GM21619 (cell line): ENCODE measurements at regions not wholly inside any gene's neighbourhood (a gene's known extent, or its start where the extent isn't known, plus 50 kb on each side); places are given as distances from the start of the nearest gene placed in this dataset.
"Not testable (repeated sequence)": the region's sequence is repeated elsewhere in the genome, so short reads cannot be mapped to it uniquely, and the experiment has no call there.

Source experiments
- ATAC-seq: cut with Tn5 transposase; IDR thresholded peaks from one replicate; pipeline ENCODE4 v1.9.1; 2021; ENCODE audit not compliant: unreplicated experiment

DNA sequence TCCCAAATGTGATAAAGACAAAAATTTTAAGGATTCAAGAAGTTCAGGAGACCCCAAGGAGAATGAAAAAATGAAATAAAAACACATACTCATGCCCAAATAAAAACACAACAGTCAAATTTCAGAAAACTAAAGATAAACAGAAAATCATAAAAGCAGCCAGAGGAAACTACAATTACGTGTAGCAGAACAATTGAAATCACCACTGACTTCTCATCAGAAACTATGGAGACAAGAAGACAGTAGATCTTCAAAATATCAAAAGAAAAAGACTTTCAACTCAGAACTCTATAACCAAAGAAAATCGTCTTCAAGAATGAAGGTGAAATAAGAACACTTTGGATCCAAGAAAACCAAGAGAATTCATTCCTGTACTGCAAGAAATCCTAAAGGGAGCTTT, 54.9 kb downstream of the DIO3 start:
- no peak for ATAC-seq

DNA sequence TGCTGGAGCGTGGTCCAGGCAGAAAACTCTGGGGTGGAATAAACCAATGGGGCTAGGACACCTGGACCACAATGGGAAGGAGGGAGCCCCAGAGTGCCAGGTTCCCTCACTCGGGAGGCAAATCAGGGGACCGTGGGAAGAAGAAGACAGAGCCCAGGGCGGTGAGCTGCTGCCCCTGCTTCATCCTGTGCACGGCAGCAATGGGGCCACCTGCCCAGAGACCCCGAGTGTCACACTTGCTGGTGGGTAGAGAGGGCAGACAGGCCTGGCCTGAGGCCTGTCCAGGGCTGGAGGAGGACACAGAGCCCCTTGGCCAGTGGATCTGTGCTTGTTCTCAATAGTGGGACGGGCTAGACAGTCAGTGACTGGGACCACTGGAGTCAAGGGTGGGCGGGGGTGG, 58.2 kb downstream of the DIO3 start:
- ATAC-seq: no peak

GRCh38 chr14:101620031-101620788, 58.9 kb downstream of the DIO3 start:
- no peak for ATAC-seq

DNA sequence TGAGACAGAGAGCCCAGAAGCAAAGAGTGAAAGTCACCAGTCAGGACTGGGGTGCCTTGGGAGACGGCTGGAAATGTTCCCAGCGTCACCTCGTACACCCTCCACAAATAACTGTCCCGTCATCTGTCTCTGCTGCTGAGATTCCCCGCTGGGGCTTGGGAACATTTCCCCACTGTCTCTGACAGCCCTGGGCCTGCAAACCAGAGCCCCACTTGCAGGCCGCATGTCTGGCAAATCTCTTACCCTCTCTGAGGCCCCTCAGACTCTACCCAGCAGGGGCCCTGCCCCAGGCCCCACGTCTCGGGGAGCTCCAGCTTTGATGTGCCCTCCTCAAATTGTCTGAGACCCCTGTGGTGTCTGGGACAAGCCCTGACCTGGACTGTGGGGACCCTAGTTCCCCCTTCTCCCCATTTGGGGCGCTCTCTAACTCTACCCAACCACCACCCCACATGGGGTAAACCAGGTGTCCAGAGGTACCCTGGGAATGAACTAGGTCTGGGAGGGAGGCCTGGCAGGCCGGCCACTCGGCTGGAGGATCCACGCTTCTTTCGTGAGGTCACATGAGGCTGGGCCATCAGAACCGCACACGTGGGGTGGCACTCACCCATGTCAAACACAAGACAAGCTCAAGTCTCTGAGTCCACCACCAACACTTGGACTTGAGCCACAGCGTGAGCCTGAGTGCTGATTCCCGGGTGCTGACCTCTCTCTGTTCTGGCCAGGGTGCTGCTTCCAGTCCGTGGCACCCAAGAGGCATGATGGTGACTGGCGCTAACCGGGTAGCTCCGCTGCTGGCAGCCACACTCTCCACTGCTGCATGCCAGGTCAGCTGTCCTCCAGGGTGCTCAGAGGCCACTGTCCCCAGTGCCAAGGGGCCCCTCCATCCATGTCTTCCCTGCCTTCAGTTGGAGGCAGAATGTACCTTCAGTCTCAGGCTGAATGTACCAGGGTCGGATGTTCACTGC, 59.8 kb downstream of the DIO3 start:
- ATAC-seq: no peak

DNA sequence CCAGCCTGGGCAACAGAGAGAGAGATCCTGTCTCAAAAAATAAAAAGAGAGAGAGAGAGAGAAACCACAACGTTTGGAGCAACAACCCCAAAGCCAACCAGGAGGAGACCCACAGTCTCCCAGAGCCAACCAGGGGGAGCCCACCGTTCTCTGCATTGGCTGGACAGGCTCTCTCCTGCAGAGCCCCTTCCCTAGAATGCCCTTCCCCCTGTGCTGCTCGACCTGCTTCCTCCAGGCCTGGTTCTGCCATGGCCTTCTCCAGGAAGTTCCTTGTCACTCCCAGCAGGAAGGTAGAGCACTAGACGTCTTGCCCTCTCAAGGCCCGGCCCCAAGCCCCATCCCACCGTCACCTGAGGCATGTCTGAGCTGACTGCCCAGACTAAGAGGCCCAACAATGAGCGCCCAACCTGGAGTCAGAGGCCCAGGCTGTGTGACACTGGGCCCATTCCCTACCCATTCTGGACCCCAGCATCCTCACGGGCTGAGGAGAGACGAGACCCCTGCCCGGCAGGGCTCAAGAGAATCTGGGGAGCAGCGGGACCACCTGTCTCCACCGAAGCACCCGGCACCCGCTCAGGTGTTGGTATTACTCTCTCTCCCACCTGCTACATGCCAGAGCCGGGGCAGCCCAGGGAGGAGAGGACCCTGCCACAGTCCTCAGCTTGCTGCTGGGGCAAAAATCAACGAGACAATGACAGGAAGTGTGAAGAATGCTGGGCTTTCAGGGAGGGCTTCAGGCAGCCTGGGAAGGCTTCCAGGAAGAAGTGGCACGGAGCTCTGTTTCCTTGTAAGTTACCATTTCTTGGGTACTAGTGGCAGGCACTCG, 61.2 kb downstream of the DIO3 start:
- no peak for ATAC-seq

DNA sequence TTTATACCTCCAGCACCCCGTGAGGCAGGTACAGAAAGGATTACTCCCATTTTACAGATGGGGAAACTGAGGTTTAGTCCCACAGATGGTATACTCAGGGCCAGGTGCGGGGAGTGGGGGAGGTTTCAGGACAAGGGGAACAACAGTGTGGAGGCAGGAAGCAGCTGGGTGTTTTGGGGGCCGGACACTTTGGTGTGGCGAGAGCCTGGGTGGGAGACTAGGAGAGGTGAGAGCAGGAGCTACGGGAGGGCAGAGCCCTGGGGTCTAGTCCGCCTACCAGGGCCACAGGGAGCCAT, 61.7 kb downstream of the DIO3 start:
- no peak for ATAC-seq

DNA sequence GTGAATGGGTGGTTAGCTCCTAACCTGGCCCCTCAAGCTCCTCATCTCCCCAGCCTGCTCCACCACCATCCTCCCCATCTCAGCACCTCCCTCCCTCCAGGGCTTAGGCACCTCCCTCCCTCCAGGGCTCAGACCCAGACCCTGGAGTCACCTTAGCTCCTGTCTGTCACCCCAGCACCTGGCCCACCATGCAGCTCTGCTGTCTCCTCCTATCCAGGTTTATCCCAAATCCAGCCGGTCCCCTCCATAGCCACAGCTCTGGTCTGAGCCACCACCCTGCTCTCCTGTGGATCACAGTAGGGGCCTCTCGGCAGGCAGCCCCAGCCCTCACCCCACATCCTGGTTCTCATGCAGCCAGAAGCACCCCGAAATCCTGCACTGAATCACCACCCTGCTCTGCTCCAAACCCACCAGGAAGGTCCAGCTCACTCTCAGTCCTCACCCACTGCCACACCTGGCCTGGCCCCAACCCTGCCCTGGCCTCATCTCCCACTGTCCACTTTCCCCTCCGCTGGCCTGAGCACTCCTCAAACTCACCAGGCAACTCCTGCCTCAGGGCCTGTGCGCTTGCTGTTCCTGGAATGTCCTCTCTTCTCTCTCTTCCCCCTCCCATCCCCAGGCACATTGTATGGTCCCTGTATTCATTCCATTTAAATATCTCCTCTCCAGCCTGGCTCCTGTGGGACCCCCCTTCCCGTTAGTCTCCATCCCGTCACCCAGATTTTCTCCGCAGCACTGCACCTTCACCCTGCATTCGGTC, 62.6 kb downstream of the DIO3 start:
- ATAC-seq: no peak

GRCh38 chr14:101624536-101624935, 63.2 kb downstream of the DIO3 start:
- no peak for ATAC-seq

- ATAC-seq: no peak
Measured at GRCh38 chr14:101625336-101626097, 64.2 kb downstream of the DIO3 start.

DNA sequence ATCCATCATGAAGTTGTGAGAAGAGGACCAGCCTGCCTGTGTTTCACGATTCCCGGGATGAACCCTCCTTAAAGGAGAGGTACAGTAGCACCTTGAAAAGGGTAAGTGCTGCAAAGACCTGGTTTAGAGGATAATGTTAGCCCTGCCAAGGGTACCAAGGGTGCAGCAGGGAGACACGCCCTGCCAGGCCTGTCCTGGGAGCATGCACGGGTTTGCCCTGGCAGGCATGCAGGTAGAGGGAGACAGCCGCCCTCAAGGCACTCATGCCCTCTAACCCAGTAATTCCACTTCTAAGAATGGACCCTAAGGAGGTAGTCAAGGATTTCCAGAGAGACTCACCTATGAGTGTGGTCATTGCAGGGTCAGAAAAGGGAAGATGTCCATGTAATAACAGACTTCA, 65.0 kb downstream of the DIO3 start:
- no peak for ATAC-seq

DNA sequence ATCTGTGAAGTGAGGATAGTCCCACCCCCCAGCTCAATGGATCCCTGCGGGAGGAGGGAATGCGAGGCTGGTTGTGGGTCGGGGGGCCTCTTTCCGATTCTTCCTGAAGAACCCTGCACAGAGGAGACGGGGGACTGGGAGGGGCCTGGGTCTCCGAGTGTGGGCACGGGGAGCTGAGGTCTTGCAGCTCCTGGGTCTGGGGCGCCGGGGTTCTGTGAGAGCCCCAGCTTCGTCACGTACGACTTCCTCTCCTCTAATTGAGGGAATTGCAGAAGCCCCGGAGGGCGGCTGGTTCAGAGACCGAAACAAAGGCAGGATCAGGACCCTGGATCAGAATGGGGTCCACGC, 66.6 kb downstream of the DIO3 start:
- ATAC-seq: no peak

DNA sequence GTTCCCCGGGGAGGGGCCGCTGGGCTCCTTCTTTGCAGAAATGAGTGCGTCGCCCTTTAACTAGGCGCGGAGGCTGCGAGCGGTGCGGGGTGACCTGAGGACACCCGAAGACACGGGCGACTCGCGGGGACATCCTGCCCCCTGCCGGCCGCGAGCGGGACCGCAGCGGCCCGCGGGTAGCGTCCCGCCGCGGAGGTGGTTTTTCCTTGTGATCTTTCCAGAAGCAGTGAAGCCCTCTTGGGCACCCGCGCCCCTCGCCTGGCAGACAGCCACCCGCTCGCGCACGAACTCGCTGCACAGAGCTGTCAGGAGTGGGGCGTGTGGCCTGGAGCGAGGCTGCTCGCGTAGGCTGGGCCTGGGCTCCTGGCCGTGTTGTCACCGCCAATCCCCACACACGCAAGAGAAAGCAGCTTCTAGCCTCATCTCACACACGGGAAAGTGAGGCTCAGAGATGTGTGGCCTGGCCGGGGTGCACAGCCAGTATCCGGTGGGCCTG, 67.2 kb downstream of the DIO3 start:
- ATAC-seq: peak; percentile 77

DNA sequence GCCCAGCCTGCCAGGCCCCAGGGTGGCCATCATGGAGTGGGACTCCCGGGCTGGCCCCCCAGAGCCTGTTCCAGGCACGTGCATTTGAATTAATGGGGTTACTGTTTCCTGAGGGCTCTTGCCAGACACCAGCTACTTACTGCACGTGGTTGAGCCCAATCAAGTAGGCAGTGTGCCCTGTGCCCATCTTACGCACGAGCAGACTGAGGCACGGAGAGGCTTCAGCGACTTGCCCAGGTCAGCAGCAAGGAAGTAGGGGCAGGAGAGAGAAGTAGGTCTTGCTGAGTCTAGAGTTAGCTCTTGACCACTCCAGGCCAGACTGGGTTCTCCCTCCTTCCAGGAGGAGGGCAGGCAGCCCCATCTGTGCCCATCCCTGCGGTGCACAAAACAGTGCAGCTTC, 67.7 kb downstream of the DIO3 start:
- ATAC-seq: no peak

DNA sequence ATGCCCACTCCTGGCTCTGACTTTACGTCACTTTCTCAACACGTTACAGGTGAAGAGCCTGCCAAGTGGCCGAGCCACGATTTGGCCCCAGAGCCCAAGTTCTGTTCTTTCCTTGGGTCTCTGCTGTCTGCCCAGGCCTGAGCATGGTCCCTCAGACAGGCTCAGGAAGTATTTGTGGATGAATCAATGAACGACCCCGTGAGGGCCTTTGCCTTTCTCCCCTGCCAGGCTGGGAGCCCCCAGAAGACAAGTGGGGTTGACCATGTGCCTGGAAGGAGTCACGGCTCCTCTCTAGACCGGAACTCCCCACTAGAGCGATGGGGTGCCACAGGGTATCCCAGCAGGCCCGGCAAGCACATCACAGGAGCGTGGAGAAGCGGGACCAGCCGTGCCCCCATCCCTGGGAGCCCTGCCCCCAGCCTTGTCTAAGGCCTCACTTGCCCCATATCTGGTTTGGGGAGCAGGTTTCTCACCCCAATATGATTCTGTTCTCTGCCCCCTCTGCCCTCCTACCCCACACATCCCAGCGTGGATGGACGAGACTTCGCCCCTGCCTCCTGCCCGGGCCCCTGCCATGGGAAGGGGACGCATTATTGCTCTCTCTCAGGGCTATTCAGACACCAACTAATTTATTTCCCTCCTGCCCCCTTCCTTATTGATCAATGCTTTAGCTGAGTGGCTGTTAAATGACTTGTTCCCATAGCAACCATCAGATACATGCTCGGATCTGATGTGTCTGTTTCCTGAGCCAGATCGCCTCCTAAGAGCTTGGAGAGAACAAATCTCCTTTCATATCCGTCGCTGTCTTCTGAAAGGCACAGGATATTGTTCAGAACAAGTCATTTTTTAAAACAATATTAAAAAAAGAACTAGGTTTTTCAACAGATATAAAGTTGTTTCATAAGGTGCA, 69.0 kb downstream of the DIO3 start:
- ATAC-seq: no peak

- no peak for ATAC-seq
Measured at GRCh38 chr14:101631199-101631598, 69.9 kb downstream of the DIO3 start.

- ATAC-seq: not testable (repeated sequence)
Measured at GRCh38 chr14:101631970-101632369, 70.7 kb downstream of the DIO3 start.

GRCh38 chr14:101632520-101632919, 71.2 kb downstream of the DIO3 start:
- no peak for ATAC-seq

DNA sequence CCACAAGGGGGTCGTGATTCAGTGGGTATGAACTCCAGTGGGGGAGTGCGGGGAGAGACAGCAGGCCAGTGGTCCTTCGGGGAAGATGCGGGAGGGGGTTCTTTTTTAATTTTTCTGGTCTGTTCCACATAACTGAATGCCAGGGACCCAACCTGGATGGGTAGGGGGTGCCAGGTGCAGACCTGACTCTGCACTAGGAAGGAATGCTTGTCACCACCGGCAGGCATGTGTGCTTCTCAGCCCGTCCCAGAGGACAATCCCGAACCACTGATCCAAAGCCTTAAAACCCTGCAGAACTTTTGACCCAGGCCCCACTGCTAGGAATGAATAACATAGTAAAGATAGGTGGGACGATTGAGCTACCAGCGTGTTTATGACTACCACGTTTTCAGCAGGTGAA, 72.0 kb downstream of the DIO3 start:
- ATAC-seq: no peak
